ENCODE measurements at regions not wholly inside any gene's neighbourhood (a gene's known extent, or its start where the extent isn't known, plus 50 kb on each side); places are given as distances from the start of the nearest gene placed in this dataset.
"Not testable (repeated sequence)": the region's sequence is repeated elsewhere in the genome, so short reads cannot be mapped to it uniquely, and the experiment has no call there.

DNA sequence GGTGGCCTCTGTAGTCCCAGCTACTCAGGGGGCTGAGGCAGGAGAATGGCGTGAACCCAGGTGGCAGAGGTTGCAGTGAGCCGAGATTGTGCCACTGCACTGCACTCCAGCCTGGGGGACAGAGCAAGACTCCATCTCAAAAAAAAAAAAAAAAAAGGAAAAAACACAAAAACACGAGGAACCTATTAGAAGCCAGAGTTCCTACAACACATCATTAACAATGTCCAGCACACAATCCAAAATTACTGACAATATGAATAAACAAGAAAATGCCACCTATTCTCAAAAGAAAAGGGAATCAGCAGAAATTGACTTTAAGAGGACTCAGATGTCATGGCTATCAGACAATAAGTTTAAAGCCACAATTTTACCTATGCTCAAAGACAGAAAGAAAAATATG is 57.3 kb upstream of the HS3ST3A1 start:
- H3K27me3 ChIP-seq (ENCODE audit: insufficient read depth, low read length); H3K27ac ChIP-seq (ENCODE audit: low read depth, low read length); H3K36me3 ChIP-seq (ENCODE audit: control insufficient read depth in 1 of 2, insufficient read depth in 2 of 2, low read length in 2 of 2); H3K4ac ChIP-seq (ENCODE audit: low read depth, low read length); H2BK12ac ChIP-seq (ENCODE audit: low read length); DNase-seq; H2BK120ac ChIP-seq (ENCODE audit: insufficient read depth, low read length, poor library complexity); H2AFZ ChIP-seq (ENCODE audit: insufficient read depth, low read length, poor library complexity); H4K91ac ChIP-seq (ENCODE audit: low read depth, low read length); H3K9me3 ChIP-seq (ENCODE audit: insufficient read depth, low read depth, low read length); H3K14ac ChIP-seq (ENCODE audit: low read length); H3K9ac ChIP-seq (ENCODE audit: low read length); H3K79me2 ChIP-seq (ENCODE audit: control insufficient read depth, insufficient read depth, low read length, poor library complexity); H3K18ac ChIP-seq (ENCODE audit: low read length); H3K4me1 ChIP-seq (ENCODE audit: control insufficient read depth in 1 of 2, insufficient read depth in 2 of 2, low read length in 2 of 2); H3K79me1 ChIP-seq (ENCODE audit: low read length); H4K8ac ChIP-seq (ENCODE audit: low read depth, low read length); H2AK5ac ChIP-seq (ENCODE audit: low read length); H3K23ac ChIP-seq (ENCODE audit: low read length); H2BK5ac ChIP-seq (ENCODE audit: low read depth, low read length, poor library complexity); H3K4me2 ChIP-seq (ENCODE audit: low read length); H3K4me3 ChIP-seq (ENCODE audit: low read depth, low read length); H4K12ac ChIP-seq (ENCODE audit: low read depth, low read length): not testable (repeated sequence)
- no CpG with 5 or more reads among the region's 3 CpGs for WGBS (ENCODE audit: extremely low coverage, insufficient coverage, insufficient read length)

DNA sequence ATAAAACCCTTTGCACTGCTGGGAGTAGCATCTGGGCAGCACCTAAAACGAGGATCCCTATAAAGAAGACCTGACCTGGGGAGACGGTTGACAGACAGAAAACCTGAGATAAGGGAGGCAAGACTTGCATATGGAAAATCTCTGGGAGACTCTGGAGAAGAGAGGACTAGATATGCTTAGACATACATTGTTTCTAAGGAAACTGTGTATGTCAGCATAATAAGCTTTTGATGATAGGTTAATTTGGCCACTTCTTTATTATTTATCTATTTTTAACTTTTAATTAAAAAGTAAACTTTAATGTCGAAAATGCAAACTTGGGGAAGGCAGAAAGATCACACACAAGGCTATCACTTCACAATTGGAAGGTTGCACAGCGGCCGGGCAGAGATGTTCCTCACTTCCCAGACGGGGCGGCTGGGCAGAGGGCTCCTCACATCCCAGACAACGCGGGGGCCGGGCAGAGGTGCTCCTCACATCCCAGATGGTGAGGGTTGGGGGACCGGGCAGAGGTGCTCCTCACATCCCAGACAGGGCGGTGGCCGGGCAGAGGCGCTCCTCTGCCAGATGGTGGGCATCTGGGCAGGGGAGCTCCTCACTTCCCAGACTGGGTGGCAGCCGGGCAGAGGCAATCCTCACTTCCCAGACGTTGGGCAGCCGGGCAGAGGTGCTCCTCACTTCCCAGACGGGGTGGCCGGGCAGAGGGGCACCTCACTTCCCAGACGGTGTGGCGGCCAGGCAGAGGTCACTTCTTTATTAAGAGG is 64.3 kb upstream of the HS3ST3A1 start:
- H2BK12ac ChIP-seq (ENCODE audit: low read length) = no peak overlapping the region
- no peak overlapping the region for H2BK5ac ChIP-seq (ENCODE audit: low read depth, low read length, poor library complexity)
- H2BK120ac ChIP-seq (ENCODE audit: insufficient read depth, low read length, poor library complexity) = no peak overlapping the region
- H3K18ac ChIP-seq (ENCODE audit: low read length) = no peak overlapping the region
- no peaks in the 10 kb centered on the region for H3K79me2 ChIP-seq (ENCODE audit: control insufficient read depth, insufficient read depth, low read length, poor library complexity)
- no peak overlapping the region for H3K4me2 ChIP-seq (ENCODE audit: low read length)
- no peak overlapping the region for H2AK5ac ChIP-seq (ENCODE audit: low read length)
- no peak overlapping the region for H3K4ac ChIP-seq (ENCODE audit: low read depth, low read length)
- no peak overlapping the region for H3K14ac ChIP-seq (ENCODE audit: low read length)
- no peak overlapping the region for H4K8ac ChIP-seq (ENCODE audit: low read depth, low read length)
- H2AFZ ChIP-seq (ENCODE audit: insufficient read depth, low read length, poor library complexity) = no peak overlapping the region
- no peaks in the 10 kb centered on the region for H3K79me1 ChIP-seq (ENCODE audit: low read length)
- no CpG with 5 or more reads among the region's 21 CpGs for WGBS (ENCODE audit: extremely low coverage, insufficient coverage, insufficient read length)
- H3K4me1 ChIP-seq (ENCODE audit: control insufficient read depth in 1 of 2, insufficient read depth in 2 of 2, low read length in 2 of 2) = no peaks in the 10 kb centered on the region
- H4K12ac ChIP-seq (ENCODE audit: low read depth, low read length) = no peak overlapping the region
- no peaks in the 10 kb centered on the region for H3K27me3 ChIP-seq (ENCODE audit: insufficient read depth, low read length)
- H3K27ac ChIP-seq (ENCODE audit: low read depth, low read length) = no peak overlapping the region
- DNase-seq = no peak
- H4K91ac ChIP-seq (ENCODE audit: low read depth, low read length) = no peak overlapping the region
- no peaks in the 10 kb centered on the region for H3K36me3 ChIP-seq (ENCODE audit: control insufficient read depth in 1 of 2, insufficient read depth in 2 of 2, low read length in 2 of 2)
- peaks cover 1% of the 10 kb centered on the region for H3K9me3 ChIP-seq (ENCODE audit: insufficient read depth, low read depth, low read length)
- H3K23ac ChIP-seq (ENCODE audit: low read length) = no peak overlapping the region
- no peak overlapping the region for H3K4me3 ChIP-seq (ENCODE audit: low read depth, low read length)
- H3K9ac ChIP-seq (ENCODE audit: low read length) = no peak overlapping the region

DNA sequence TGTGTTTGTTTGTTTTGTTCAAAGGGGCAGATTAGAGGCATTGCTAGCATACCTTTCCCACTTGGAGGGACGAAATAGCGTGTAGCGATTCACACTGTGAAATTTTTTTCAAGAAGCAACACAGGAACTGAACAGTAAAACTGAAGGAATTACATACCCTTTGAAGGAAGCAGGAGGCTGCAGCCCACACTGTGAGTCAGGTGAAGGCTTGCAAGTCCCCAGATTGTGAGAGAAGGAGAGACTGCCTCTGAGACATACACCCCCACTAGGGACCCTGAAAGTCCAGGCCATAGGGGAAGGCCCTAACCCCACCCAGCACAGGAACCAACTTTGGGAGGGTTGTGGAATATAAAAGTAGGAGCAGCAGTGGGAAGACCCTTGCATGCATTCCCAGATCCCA is 69.6 kb upstream of the HS3ST3A1 start:
- Histone ChIP-seq H3K14ac (ENCODE audit: low read length) (no peak overlapping the region), H3K4ac (ENCODE audit: low read depth, low read length) (no peak overlapping the region), H3K27me3 (ENCODE audit: insufficient read depth, low read length) (no peaks in the 10 kb centered on the region), H3K18ac (ENCODE audit: low read length) (no peak overlapping the region), H3K9ac (ENCODE audit: low read length) (no peak overlapping the region), H3K23ac (ENCODE audit: low read length) (no peak overlapping the region), H3K4me2 (ENCODE audit: low read length) (no peak overlapping the region), H4K12ac (ENCODE audit: low read depth, low read length) (no peak overlapping the region), H3K9me3 (ENCODE audit: insufficient read depth, low read depth, low read length) (peaks cover 1% of the 10 kb centered on the region), H3K4me3 (ENCODE audit: low read depth, low read length) (no peak overlapping the region), H4K8ac (ENCODE audit: low read depth, low read length) (no peak overlapping the region), H3K36me3 (ENCODE audit: control insufficient read depth in 1 of 2, insufficient read depth in 2 of 2, low read length in 2 of 2) (no peaks in the 10 kb centered on the region), H3K27ac (ENCODE audit: low read depth, low read length) (no peak overlapping the region), H3K4me1 (ENCODE audit: control insufficient read depth in 1 of 2, insufficient read depth in 2 of 2, low read length in 2 of 2) (no peaks in the 10 kb centered on the region), H2AFZ (ENCODE audit: insufficient read depth, low read length, poor library complexity) (no peak overlapping the region), H4K91ac (ENCODE audit: low read depth, low read length) (no peak overlapping the region), H3K79me2 (ENCODE audit: control insufficient read depth, insufficient read depth, low read length, poor library complexity) (no peaks in the 10 kb centered on the region), H2AK5ac (ENCODE audit: low read length) (no peak overlapping the region), H2BK12ac (ENCODE audit: low read length) (no peak overlapping the region), H3K79me1 (ENCODE audit: low read length) (no peaks in the 10 kb centered on the region), H2BK5ac (ENCODE audit: low read depth, low read length, poor library complexity) (no peak overlapping the region), H2BK120ac (ENCODE audit: insufficient read depth, low read length, poor library complexity) (no peak overlapping the region)
- no peak for DNase-seq
- no CpG with 5 or more reads among the region's 3 CpGs for WGBS (ENCODE audit: extremely low coverage, insufficient coverage, insufficient read length)

DNA sequence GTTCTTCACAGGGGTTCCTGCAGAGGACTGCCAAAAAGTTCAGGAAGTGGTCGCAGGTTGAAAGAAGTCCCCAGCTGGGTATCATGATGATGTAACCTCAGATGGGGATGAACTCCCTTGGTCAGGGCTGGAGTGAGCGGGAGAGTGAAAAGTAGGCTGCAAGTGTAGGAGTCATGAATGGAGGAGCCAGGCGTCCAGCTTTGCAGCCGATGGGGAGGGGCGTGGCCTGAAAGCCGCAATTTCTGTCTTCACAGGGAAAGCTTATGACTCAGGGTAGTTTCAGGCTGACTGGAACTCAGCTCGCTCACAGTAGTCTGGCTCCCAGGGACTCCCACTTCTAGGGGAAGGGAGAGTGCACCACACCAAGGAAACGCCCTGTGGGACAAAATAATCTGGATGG is 70.0 kb upstream of the HS3ST3A1 start:
- Histone ChIP-seq H3K79me1 (ENCODE audit: low read length) (no peaks in the 10 kb centered on the region), H3K14ac (ENCODE audit: low read length) (no peak overlapping the region), H3K79me2 (ENCODE audit: control insufficient read depth, insufficient read depth, low read length, poor library complexity) (no peaks in the 10 kb centered on the region), H3K9ac (ENCODE audit: low read length) (no peak overlapping the region), H3K23ac (ENCODE audit: low read length) (no peak overlapping the region), H2BK120ac (ENCODE audit: insufficient read depth, low read length, poor library complexity) (no peak overlapping the region), H4K12ac (ENCODE audit: low read depth, low read length) (no peak overlapping the region), H3K4me2 (ENCODE audit: low read length) (no peak overlapping the region), H4K91ac (ENCODE audit: low read depth, low read length) (no peak overlapping the region), H2AK5ac (ENCODE audit: low read length) (no peak overlapping the region), H3K27ac (ENCODE audit: low read depth, low read length) (no peak overlapping the region), H3K18ac (ENCODE audit: low read length) (no peak overlapping the region), H3K9me3 (ENCODE audit: insufficient read depth, low read depth, low read length) (peaks cover 1% of the 10 kb centered on the region), H3K4me1 (ENCODE audit: control insufficient read depth in 1 of 2, insufficient read depth in 2 of 2, low read length in 2 of 2) (no peaks in the 10 kb centered on the region), H4K8ac (ENCODE audit: low read depth, low read length) (no peak overlapping the region), H3K4ac (ENCODE audit: low read depth, low read length) (no peak overlapping the region), H2BK5ac (ENCODE audit: low read depth, low read length, poor library complexity) (no peak overlapping the region), H2BK12ac (ENCODE audit: low read length) (no peak overlapping the region), H3K27me3 (ENCODE audit: insufficient read depth, low read length) (no peaks in the 10 kb centered on the region), H3K36me3 (ENCODE audit: control insufficient read depth in 1 of 2, insufficient read depth in 2 of 2, low read length in 2 of 2) (no peaks in the 10 kb centered on the region), H2AFZ (ENCODE audit: insufficient read depth, low read length, poor library complexity) (no peak overlapping the region), H3K4me3 (ENCODE audit: low read depth, low read length) (no peak overlapping the region)
- no CpG with 5 or more reads among the region's 8 CpGs for WGBS (ENCODE audit: extremely low coverage, insufficient coverage, insufficient read length)
- no peak for DNase-seq

All from trophoblast cell (in vitro differentiated cells and primary cell).